ENCODE measurements at regions not wholly inside any gene's neighbourhood (a gene's known extent, or its start where the extent isn't known, plus 50 kb on each side); places are given as distances from the start of the nearest gene placed in this dataset.
"Not testable (repeated sequence)": the region's sequence is repeated elsewhere in the genome, so short reads cannot be mapped to it uniquely, and the experiment has no call there.

DNA sequence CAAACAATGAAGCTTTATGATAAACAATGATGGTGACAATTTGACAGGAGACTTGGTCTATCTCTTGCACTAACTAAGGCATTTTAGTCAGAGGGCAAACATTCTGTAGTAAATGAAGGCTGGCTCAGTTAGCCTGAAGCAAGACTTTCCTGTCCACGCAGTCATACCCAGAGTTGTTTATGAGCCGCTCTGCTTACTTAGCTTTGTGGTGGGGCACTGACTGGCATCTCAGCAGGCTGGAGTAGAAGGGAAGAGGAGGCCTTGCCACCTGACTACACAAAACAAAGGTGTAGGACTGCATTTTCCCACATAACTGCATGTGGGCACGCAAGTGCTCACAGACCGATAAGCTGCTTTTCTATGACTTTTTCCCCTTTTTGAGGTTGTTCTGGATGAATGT, 133.7 kb upstream of the EPB41L4A start:
- Histone ChIP-seq H3K27me3 (no peaks in the 10 kb centered on the region), H3K4me1 (no peaks in the 10 kb centered on the region), H3K36me3 (no peaks in the 10 kb centered on the region), H3K27ac (no peak overlapping the region), H3K4me3 (no peak overlapping the region), H3K9me3 (no peaks in the 10 kb centered on the region)
- no peak for DNase-seq
- intact Hi-C loops (cut with DNase I; ENCODE audit: low total_unique reads), result loop anchor here (5.0 kb wide), 1 partner anchor 210 kb away; no protein-coding TSS in a partner anchor
- TF ChIP-seq, protein P1, sequence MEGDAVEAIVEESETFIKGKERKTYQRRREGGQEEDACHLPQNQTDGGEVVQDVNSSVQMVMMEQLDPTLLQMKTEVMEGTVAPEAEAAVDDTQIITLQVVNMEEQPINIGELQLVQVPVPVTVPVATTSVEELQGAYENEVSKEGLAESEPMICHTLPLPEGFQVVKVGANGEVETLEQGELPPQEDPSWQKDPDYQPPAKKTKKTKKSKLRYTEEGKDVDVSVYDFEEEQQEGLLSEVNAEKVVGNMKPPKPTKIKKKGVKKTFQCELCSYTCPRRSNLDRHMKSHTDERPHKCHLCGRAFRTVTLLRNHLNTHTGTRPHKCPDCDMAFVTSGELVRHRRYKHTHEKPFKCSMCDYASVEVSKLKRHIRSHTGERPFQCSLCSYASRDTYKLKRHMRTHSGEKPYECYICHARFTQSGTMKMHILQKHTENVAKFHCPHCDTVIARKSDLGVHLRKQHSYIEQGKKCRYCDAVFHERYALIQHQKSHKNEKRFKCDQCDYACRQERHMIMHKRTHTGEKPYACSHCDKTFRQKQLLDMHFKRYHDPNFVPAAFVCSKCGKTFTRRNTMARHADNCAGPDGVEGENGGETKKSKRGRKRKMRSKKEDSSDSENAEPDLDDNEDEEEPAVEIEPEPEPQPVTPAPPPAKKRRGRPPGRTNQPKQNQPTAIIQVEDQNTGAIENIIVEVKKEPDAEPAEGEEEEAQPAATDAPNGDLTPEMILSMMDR (IDR thresholded peaks at IDR 0.05), result no peak
- TF ChIP-seq POLR2A (IDR thresholded peaks at IDR 0.05), result no peak

DNA sequence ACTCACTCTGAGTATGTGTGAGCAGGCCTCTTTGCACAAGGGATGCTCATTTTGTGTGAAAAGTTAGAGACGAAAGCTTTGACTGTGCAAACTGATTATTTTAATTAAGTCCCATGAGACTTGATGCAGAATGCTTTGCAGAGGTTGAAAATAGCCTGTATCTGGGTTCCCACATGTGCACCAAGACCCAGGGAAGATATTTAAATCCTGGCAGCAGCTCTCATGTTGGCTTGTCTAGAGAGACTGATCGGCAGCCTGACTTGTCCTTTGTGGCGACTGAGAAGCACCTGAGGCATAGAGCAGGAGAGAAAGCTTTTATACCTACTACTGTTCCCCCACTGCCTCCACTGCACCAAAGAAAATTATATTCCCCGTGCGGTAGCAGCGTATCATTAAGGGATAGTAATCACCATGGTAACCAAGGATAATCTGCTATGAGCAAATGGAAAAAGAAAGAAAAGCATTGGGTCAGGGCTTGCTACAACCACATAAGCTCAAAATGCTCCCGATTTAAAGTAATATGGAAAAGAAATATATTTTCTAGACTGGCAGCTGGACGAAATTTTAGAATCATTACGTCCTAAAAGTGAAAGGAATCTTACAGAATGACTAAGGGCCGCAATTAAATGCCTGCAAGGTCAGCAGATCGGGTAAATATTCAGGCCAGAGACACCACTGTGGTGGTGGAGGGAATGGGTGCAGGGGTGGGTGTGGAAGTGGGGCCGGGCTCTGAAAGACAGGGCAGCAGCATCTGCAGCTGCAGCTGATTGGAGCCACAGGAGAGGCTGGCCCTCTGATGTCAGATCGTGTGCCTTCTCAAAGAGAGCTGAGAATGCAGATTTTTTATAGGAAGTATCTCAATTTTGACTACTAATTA, 135.3 kb upstream of the EPB41L4A start:
- H3K4me1 ChIP-seq, result no peaks in the 10 kb centered on the region
- intact Hi-C loops (cut with DNase I; ENCODE audit: low total_unique reads), result loop anchor here (5.0 kb wide), 1 partner anchor 208 kb away; no protein-coding TSS in a partner anchor
- H3K27me3 ChIP-seq, result no peaks in the 10 kb centered on the region
- H3K27ac ChIP-seq, result no peak overlapping the region
- no peaks in the 10 kb centered on the region for H3K36me3 ChIP-seq
- no peak for TF ChIP-seq POLR2A (IDR thresholded peaks at IDR 0.05)
- TF ChIP-seq, protein P1 (IDR thresholded peaks at IDR 0.05), result no peak
- H3K4me3 ChIP-seq, result no peak overlapping the region
- H3K9me3 ChIP-seq, result no peaks in the 10 kb centered on the region
- DNase-seq, result no peak

DNA sequence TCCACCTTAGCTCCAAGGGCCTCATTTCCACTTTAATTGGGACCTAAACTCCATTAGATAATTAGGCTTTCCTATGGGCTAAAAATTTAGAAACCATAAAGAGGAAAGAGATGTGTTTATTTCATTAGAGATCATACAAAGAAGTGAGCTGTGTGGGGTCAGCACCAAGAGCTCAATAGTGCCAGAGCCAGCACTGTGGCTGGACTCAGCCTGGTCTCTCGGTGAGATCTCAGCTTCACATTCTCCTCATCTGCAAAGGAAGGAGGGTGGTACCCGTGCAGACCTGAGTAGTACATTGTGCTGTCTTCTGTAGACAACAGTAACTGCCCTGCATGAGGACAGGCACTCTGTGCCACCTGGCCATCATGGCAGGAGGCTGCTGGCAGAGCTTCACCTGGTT, 136.1 kb upstream of the EPB41L4A start:
- Histone ChIP-seq H3K4me3 (no peak overlapping the region), H3K36me3 (no peaks in the 10 kb centered on the region), H3K4me1 (no peaks in the 10 kb centered on the region), H3K27me3 (no peaks in the 10 kb centered on the region), H3K9me3 (no peaks in the 10 kb centered on the region), H3K27ac (no peak overlapping the region)
- TF ChIP-seq, protein P1 (IDR thresholded peaks at IDR 0.05), result no peak
- TF ChIP-seq POLR2A (IDR thresholded peaks at IDR 0.05), result no peak
- intact Hi-C loops (cut with DNase I; ENCODE audit: low total_unique reads), result no loop called here
- DNase-seq, result no peak

DNA sequence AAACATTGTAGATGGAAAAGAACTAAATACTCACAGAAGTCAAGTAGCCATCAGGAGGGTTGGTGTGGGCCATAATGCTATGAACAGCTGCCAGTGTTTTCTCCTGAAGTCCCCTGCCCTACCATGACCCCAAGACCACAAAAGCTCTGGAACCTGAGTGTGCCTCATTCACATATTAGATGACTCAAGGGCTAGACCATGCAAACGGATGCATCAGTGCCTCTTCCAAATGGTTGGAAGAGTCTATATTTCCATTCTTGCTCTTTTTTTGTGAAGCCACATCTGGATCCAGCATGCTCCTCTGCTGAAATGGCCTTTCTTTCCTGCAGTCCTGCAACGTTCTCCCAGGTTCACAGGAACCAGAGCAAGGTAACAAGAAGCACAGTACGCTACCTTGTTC, 136.6 kb upstream of the EPB41L4A start:
- Histone ChIP-seq H3K36me3 (no peaks in the 10 kb centered on the region), H3K9me3 (no peaks in the 10 kb centered on the region), H3K4me1 (no peaks in the 10 kb centered on the region), H3K27me3 (no peaks in the 10 kb centered on the region), H3K4me3 (no peak overlapping the region), H3K27ac (no peak overlapping the region)
- DNase-seq, result no peak
- no peak for TF ChIP-seq POLR2A (IDR thresholded peaks at IDR 0.05)
- TF ChIP-seq, protein P1 (IDR thresholded peaks at IDR 0.05), result no peak
- intact Hi-C loops (cut with DNase I; ENCODE audit: low total_unique reads), result no loop called here

DNA sequence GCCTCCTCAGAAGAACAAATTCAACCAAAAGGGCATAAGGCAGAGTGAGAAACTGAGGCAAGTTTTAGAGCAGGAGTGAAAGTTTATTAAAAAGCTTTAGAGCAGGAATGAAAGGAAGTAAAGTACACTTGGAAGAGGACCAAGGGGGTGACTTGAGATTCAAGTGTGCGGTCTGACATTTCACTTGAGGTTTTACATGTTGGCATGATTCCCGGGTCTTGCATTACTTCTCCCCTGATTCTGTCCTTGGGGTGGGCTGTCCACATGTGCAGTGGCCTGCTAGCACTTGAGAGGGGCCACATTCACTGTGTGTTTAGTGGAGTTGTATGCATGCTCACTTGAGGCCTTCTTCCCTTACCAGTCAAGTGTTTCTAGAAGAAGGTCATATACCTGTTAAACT, 140.4 kb upstream of the EPB41L4A start:
- DNase-seq; H3K4me1 ChIP-seq; H3K27me3 ChIP-seq; H3K36me3 ChIP-seq; H3K27ac ChIP-seq; intact Hi-C loops (cut with DNase I; ENCODE audit: low total_unique reads); H3K9me3 ChIP-seq; H3K4me3 ChIP-seq: not testable (repeated sequence)
